ENCODE measurements at regions not wholly inside any gene's neighbourhood (a gene's known extent, or its start where the extent isn't known, plus 50 kb on each side); places are given as distances from the start of the nearest gene placed in this dataset.

- TF ChIP-seq PHF8 (conservative IDR thresholded peaks at IDR 0.05; ENCODE audit: low read depth, low read length) (no peak), HDAC2 (IDR thresholded peaks at IDR 0.05; ENCODE audit: borderline replicate concordance in 1 of 2, low read depth in 2 of 2, low read length in 2 of 2) (no peak), EGR1 (IDR thresholded peaks at IDR 0.05; ENCODE audit: borderline replicate concordance, low read depth, low read length) (no peak), HDAC6 (IDR thresholded peaks at IDR 0.05; ENCODE audit: low read depth, low read length) (no peak), BRCA1 (IDR thresholded peaks at IDR 0.05; ENCODE audit: low read depth, low read length) (no peak), RBBP5 (IDR thresholded peaks at IDR 0.05; ENCODE audit: borderline replicate concordance, low read depth, low read length) (no peak), TAF1 (IDR thresholded peaks at IDR 0.05; ENCODE audit: low read depth, low read length) (no peak)
These were observed 97.3 kb upstream of the THRB start (continued) for GRCh38 chr3:24591661-24592555.

Data from H1 (cell line).